ENCODE measurements at regions not wholly inside any gene's neighbourhood (a gene's known extent, or its start where the extent isn't known, plus 50 kb on each side); places are given as distances from the start of the nearest gene placed in this dataset.

GRCh38 chr18:33517950-33518349 lies 60.1 kb upstream of the ASXL3 start:
- no peak for DNase-seq

- no peak for DNase-seq
These were observed 65.0 kb upstream of the ASXL3 start for GRCh38 chr18:33513027-33513426.

DNA sequence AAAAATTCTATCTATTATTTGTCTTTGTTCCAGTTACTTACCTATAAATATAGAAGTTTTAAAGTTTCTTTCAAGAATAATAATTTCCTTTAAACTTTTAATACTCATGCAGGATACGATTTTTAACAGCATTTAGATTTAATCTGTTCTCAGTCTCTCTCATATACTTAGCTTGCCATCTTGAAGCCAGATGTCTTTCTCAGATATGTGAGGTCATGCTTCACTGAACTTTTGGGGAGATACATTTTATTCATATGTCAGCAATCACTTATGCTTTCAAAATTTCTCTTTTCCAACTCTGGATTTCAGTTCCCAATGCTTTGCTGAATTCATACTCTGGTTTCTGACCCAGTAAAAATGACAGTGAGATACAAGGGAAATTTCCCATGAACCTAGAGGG lies 66.5 kb upstream of the CCDC178 start:
- no peak for DNase-seq

- no peak for DNase-seq
These were observed 65.3 kb upstream of the CCDC178 start for GRCh38 chr18:33505798-33506197.

DNA sequence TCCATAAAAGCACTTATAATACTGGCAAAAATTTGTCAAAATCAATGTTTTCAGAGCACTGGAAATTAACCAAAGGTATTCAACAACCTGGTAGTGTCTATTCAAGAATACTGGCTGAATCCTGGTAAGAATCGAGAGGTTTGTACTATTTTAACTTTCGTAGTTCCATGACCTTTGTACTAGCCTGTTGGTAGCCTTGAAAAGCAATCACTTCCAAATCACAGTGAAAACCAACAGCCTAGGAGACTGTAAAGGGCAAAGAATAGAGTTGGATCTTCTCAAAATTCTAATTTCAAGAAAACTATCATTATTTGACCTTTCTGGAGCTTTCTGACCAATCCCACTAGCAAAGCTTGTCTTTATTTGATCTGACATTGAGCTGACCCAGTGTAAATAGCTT lies 64.8 kb upstream of the CCDC178 start:
- no peak for DNase-seq

- DNase-seq = peak; percentile 25
These were observed 54.8 kb upstream of the CCDC178 start for GRCh38 chr18:33495278-33495677.

Data from DMS79 treated with DMSO at 0.1 percent for 48 hours (cell line).